ENCODE measurements at regions not wholly inside any gene's neighbourhood (a gene's known extent, or its start where the extent isn't known, plus 50 kb on each side); places are given as distances from the start of the nearest gene placed in this dataset.
"Not testable (repeated sequence)": the region's sequence is repeated elsewhere in the genome, so short reads cannot be mapped to it uniquely, and the experiment has no call there.

- no peak for ATAC-seq (ENCODE audit: low FRiP score)
- DNase-seq (ENCODE audit: low spot score) = no peak
- TF ChIP-seq CTCF (IDR thresholded peaks at IDR 0.05) = no peak
Observed at GRCh38 chr12:102642199-102642598, 161.8 kb upstream of the IGF1 start.

- DNase-seq (ENCODE audit: low spot score); ATAC-seq (ENCODE audit: low FRiP score): not testable (repeated sequence)
Observed at GRCh38 chr12:102640658-102641057, 160.3 kb upstream of the IGF1 start.

GRCh38 chr12:102638777-102639176, 158.4 kb upstream of the IGF1 start:
- no peak for DNase-seq (ENCODE audit: low spot score)
- ATAC-seq (ENCODE audit: low FRiP score) = no peak
- TF ChIP-seq CTCF (IDR thresholded peaks at IDR 0.05) = no peak

GRCh38 chr12:102633981-102634605, 153.7 kb upstream of the IGF1 start:
- no peak for TF ChIP-seq CTCF (IDR thresholded peaks at IDR 0.05)
- peak; percentile 52 for ATAC-seq (ENCODE audit: low FRiP score)
- no peak for DNase-seq (ENCODE audit: low spot score)

- ATAC-seq (ENCODE audit: low FRiP score) (peak; percentile 31), DNase-seq (ENCODE audit: low spot score) (no peak)
- TF ChIP-seq CTCF (IDR thresholded peaks at IDR 0.05) = no peak
Observed at GRCh38 chr12:102631274-102631673, 150.9 kb upstream of the IGF1 start.

- TF ChIP-seq CTCF (IDR thresholded peaks at IDR 0.05) = no peak
- ATAC-seq (ENCODE audit: low FRiP score) (peak; percentile 49), DNase-seq (ENCODE audit: low spot score) (no peak)
Observed at GRCh38 chr12:102629262-102629888, 149.0 kb upstream of the IGF1 start.

- no peak for TF ChIP-seq CTCF (IDR thresholded peaks at IDR 0.05)
- DNase-seq (ENCODE audit: low spot score) = no peak
- no peak for ATAC-seq (ENCODE audit: low FRiP score)
Observed at GRCh38 chr12:102625819-102626218, 145.5 kb upstream of the IGF1 start.

All from omental fat pad (tissue), 3 donors.